ENCODE measurements at regions not wholly inside any gene's neighbourhood (a gene's known extent, or its start where the extent isn't known, plus 50 kb on each side); places are given as distances from the start of the nearest gene placed in this dataset.
"Not testable (repeated sequence)": the region's sequence is repeated elsewhere in the genome, so short reads cannot be mapped to it uniquely, and the experiment has no call there.

DNA sequence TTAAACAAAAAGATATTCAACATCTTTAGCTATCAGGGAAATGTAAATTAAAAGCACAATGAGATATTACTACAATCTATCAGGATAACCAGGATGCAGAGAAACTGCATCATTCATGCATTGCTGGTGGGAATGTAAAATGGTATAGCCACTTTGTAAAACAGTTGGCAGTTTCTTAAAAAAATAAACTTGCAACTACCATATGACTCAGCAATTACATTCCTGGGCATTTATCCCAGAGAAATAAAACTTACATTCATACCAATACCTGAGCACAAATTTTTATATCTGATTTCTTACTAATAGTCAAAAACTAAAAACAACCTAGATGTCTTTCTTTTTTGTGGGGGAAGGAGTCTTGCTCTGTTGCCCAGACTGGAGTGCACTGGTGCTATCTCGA, 190.3 kb upstream of the TAB2 start:
- no peak for DNase-seq (ENCODE audit: extremely low read depth in 1 of 11, low read depth in 9 of 11, low spot score in 4 of 11)

DNA sequence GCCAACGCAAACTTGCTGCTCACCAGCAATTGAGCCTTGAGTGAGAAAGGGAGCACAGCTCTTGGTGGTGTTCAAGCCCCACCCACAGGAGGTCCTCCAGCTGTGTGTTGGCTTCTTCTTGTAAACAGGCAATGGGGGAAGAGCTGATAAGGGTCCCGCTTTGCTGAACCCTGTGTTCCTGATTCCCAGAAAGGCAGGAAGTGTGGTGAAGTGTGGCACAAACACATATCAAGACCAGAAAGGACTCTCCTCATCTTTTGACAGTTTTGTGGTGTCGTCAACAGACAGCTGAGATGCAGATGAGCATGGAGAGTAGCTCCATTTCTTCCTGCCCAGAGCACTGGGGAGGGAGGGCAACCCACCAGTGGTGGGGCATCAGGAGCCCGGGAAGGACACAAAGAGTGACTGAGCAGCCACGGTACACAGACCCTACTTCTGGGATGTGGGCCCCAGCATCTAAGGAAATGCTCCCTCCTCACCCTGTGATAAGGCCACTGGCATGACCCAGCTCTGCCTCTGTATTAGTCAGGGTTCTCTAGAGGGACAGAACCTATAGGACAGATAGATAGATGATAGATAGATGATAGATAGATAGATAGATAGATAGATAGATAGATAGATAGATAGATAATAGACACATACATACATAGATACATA, 188.9 kb upstream of the TAB2 start:
- DNase-seq (ENCODE audit: extremely low read depth in 1 of 11, low read depth in 9 of 11, low spot score in 4 of 11), result no peak

DNA sequence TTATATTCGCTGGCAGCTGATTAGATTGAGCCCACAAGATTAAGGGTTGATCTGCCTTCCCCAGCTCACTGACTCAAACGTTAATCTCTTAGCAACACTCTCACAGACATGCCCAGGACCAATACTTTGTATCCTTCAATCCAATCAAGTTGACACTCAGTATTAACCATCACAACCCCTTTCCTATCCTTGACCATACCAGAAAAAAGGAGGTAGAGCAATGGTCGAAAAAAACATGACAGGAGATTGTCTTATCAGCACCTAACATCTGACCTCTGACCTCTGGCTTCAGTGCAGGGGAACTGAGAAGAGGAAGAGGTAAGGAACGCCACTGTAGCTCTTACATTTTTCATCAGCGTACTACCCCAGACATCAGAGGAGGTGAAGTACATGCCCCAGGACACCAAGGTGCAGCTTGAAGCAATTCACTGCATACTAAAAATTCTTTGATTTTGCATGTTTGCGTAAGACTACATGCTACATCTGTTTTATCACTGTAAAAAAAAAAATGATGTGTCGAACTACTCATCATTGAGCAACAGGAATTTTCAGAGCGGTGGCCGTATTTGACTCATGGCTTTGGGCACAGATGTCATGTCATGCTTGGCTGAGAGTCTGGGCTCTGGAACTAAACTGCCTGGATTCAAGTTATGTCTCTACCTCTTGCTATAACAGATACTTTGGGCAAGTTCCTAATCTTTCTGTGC, 188.0 kb upstream of the TAB2 start:
- DNase-seq (ENCODE audit: extremely low read depth in 1 of 11, low read depth in 9 of 11, low spot score in 4 of 11), result no peak

DNA sequence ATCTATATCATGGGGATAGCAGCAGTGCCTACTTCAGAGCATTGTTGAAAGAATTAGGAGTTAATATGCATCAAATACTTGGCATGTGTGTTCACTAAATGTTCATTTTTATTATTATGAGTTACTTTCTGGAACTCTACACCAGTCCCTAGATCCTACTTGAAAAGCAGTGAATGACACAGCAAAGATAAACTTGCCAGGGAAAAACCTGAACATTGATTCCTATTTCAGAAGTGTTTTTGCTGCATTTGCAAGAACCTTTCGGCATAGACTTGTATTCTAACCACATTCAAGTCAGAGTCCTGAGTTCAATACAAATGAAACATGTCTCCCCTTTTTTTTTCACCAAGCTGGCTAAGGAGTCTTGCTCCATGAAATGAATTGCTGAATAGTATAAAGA, 187.4 kb upstream of the TAB2 start:
- DNase-seq (ENCODE audit: extremely low read depth in 1 of 11, low read depth in 9 of 11, low spot score in 4 of 11), result no peak

DNA sequence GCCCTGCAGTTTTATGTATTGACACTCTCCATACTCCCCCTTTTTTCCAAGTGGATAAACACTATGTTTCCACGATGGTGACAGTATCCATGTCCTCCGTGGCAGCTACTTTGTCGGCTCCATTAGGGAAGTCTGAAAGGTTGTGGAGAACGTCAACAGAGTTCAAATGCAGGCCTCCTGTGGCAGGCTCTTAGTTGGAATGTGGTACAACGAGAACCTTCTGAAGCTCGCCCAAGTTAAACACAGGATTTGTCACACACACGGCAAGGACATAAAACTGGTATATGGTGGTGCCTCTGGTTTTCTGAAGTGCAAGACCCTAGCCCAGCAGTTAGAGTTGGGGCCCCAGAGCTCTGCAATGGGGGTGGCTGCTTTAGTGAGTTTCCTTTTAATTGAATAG, 187.0 kb upstream of the TAB2 start:
- peak in 8 of 11 donors; percentile 13 to 51 (median 30) for DNase-seq (ENCODE audit: extremely low read depth in 1 of 11, low read depth in 9 of 11, low spot score in 4 of 11)

DNA sequence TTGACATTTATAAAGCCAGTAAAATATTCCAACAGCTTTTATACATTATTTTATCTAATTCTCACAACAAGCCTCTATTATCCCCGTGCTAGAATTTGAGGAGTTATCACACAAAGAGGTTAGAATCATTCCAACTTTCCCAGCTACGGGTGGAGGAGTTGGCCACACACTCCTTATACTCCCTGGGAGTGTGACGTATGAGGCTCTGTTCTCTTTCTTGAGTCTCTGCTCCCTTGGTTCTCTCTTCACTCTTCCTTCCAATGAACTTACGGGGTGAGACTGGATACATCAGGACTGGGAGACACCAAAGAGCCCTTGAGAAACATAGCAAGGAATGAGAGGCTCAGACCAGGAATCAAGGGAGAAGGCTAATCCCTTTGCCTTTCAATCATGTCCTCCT, 185.6 kb upstream of the TAB2 start:
- no peak for DNase-seq (ENCODE audit: extremely low read depth in 1 of 11, low read depth in 9 of 11, low spot score in 4 of 11)

DNA sequence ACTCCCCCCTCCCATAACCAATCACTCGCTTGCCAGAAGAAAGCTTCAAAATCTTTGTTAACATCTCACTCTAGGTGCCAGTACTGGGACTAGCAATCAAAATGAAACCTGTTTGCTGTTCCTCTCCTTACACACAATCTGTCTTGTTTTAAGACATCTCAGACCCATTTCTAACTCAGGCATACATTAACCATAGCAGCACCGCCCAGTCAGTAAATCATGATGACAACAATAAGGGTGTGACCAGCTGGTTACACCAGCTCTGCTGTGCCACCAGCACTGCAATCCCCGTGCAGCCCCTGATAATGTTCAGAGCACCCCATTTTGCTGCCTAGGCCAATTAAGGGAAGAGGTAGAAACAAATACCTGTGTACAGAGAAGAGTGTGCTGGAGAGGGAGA, 185.2 kb upstream of the TAB2 start:
- no peak for DNase-seq (ENCODE audit: extremely low read depth in 1 of 11, low read depth in 9 of 11, low spot score in 4 of 11)

DNA sequence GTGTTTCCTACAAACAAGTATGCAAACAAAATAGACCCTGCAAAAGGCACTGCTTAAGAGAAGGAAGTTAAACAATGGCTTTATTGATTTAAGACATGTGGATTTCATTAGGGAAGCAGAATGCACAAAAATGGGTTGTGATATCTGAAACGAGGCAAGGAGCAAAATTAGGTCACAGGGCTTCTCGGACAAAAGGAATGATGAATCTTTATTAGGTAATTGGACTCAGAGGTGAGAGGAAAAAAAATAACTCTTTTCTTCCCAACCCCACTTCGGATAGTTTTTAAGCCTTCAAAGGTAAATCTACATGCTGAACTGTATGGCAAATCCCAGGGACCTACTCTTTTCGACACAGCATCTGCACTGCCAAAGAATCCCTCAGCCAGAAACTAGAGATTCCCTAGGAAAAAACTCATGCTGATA, 183.0 kb upstream of the TAB2 start:
- DNase-seq (ENCODE audit: extremely low read depth in 1 of 11, low read depth in 9 of 11, low spot score in 4 of 11), result no peak

DNA sequence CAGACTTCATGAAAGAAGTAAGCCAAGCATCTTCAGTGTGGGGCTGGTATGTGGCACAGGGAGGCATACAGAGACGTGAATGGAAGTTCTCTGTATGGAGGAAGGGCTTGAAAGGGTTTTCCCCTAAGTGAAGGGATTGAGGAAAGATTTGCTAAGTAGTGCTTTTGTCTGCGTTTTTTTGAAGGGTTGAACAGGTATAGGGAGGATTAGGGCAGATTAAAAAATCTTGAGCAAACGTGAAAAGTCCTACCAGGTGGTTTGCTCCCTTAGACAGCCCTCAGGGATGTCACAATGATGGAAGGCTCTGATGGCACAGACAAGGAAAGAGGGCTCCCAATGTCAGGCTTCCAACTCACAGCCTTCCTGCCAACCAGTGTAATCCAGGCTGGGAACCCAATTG, 181.7 kb upstream of the TAB2 start:
- DNase-seq (ENCODE audit: extremely low read depth in 1 of 11, low read depth in 9 of 11, low spot score in 4 of 11), result no peak

DNA sequence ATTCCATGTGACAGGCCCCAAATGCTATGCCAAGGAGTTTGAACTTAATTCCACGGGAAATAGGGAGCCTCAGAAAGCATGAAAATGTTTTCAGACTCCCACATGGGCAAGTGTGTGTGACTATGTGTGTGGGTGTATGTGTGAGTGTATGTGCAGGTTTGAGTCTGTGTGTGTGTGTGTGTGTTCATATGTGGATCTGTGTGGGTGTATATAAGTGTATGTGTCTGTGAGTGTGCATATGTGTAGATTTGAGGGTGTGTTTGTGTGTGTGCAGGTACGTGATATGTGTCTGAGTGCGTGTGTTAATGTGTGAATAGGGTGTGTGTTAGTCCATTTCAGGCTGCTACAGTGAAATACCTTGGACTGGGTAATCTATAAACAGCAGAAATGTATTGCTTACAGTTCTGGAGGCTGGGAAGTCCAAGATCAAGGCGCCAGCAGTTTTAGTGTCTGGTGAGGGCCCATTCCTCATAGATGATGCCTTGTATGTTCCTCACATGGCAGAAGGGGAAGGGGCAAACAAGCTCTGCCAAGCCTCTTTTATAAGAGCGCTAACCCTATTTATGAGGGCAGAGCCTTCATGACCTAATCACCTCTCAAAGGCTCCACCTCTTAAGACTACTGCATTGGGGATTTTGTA, 181.1 kb upstream of the TAB2 start:
- DNase-seq (ENCODE audit: extremely low read depth in 1 of 11, low read depth in 9 of 11, low spot score in 4 of 11), result no peak

DNA sequence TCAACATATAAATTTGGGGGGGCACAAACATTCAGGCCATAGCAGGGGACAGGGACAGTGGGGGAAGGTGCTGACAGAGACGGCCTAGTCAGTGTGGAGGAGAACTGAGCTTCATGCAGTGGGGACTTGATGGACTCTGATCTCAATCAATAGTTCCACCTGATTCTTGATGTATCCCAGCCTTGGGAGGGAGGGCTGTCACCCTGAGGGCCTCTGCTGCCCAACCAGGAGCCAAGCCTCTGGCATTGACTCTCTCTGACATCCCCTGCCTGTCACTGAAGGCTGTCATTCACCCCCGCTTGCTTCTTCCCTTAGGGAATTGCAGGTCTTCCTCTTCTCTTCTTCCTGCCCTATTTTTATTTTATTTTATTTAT, 180.6 kb upstream of the TAB2 start:
- no peak for DNase-seq (ENCODE audit: extremely low read depth in 1 of 11, low read depth in 9 of 11, low spot score in 4 of 11)

DNA sequence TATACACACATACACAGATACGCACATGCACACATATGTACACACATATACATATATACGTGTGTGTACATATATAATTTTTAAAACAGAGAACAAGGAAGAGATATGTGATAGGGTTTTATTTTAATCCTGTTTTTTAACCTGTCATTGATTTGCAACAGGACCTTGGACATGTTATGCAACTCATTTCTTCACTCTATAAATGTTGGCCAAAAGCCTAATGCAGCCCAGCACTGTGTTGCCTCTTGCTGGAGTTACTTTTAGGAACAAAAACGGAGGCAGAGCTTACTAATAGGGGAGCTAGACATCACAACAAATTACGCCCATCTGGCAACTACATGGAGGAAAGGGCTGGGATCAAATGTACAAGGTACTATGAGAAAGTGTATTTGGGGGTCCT, 179.9 kb upstream of the TAB2 start:
- no peak for DNase-seq (ENCODE audit: extremely low read depth in 1 of 11, low read depth in 9 of 11, low spot score in 4 of 11)

DNA sequence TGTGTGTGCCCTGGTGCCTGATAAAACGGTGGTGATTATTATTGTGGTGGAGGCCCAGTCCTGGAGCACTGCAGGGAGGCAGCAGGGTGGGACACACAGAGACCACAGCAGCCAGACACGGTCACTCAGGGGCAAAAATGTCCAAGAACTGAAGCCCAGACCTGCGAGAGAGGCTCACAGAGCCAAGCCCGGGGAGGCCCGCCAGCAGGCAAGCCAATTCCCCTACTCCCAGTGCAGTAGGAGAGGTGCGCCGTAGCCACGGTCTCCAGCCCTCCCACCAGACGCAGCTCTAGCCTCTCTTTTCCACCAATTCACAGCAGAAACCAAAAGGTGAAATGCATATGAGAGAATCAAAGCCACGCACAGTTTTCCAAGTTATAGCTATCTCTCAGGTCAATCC, 179.4 kb upstream of the TAB2 start:
- no peak for DNase-seq (ENCODE audit: extremely low read depth in 1 of 11, low read depth in 9 of 11, low spot score in 4 of 11)

DNA sequence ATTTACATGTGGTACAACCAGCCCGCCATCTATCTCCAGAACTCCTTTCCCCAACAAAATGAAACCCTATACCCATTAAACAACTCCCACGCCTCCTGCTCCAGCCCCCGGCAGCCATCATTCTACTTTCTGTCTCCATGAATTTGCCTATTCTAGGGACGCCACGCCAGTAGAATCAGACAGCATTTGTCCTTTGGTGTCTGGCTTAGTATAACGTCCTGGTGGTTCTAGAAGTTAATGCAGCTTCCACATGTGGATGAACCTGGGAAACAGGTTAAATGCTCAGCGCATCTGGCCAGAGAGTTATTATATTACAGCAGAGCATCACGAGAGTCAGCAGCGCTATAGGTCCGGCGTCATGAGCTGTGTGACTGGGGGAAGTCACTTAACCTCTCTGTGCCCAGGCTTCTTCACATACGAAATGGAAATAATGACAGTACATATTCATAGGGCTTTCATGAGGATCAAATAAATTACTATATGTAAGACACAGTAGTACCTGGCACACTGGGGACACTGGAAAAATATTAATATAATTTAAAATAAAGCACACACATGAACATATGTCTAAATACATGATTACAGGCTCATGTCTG, 178.7 kb upstream of the TAB2 start:
- DNase-seq (ENCODE audit: extremely low read depth in 1 of 11, low read depth in 9 of 11, low spot score in 4 of 11), result no peak

DNA sequence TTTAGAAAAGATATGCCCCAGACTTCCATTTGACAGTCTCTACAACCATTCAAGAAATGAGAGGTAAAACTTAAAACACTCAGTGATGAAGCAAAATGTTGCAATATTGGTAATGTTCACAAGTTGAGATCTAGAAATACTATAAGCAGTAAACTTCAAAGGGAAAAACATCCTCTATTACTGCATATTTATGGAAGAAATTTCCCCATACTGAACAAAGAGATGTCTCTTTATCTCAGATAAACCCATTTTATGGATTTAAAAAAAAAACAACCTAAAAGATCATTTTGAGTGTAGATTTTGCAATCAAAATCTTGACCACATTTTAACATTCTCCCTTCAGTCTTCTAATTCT, 177.8 kb upstream of the TAB2 start:
- no peak for DNase-seq (ENCODE audit: extremely low read depth in 1 of 11, low read depth in 9 of 11, low spot score in 4 of 11)

DNA sequence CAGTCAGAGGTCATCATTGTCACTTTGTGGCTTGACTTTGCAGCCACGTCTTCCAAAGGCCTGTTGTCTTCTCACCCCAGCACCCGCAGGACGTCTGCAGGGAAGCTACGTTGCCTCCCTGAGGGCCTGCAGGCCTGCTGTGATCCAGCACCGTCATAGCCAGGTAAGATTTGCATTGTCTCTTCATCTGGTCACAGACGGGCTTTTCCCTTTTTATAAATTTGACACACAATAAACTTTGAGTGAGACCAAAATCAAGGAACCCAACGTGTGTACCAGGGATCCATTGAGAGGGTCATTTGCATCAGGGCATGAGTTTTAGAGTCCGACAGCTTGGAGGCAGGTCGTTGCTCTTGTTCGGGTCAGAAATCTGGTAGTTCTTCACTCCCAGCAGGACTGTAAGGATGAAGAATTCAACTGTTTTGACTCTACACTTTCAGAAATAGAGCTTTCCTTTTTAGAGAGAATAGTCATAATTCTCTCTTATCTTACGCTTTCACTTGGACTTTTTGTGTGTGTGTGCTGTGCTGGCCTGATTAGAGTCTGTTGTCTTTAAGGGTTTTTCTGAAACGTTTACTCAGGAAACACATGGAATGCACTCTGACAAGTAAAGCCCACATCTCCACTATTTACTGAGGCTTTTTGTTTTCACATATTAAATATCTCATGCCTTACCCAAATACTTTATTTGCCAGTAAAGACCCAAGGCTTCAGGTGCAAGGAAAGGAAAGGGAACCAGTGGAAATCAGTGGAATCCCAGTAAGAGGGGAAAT, 177.2 kb upstream of the TAB2 start:
- DNase-seq (ENCODE audit: extremely low read depth in 1 of 11, low read depth in 9 of 11, low spot score in 4 of 11), result no peak

DNA sequence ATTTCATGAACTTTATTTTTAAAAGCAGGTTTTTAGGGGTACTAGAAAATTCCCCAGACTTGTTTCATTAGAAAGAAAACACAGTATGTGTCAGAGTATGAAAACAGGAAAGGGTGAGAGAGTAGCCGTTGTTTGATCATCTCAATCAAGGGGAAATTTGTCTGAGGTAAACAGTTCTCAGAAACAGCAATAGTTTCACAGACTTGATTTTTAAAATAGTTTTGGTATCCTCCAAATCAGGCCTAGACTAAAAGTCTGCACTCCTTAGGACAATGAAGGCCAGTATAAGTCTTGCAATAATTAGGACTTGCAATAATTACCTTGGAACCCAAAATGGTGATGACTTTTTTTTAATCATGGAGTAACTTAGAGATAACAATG, 176.6 kb upstream of the TAB2 start:
- DNase-seq (ENCODE audit: extremely low read depth in 1 of 11, low read depth in 9 of 11, low spot score in 4 of 11), result no peak

DNA sequence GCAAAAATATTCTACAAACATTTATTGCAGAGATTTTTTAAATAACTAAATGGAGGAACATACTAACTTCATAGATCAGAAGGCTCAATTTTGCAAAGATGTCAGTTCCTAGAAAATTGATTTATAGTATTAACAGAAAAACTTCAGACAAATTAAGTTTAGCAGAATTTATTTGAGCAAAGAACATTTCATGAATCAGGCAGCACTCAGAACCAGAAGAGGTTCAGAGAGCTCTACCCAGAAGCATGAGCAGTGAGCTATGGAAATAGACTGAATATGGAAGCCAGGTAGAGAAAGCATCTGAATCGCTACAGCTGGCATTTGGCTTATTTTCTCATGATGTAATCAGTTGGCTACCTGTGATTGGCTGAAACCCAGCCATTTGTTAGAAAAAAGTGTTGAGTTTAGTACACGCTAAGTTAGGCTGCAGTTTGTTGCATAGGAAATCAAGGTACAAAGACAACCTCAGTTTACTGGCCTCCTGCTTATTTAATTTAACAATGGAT, 174.5 kb upstream of the TAB2 start:
- DNase-seq (ENCODE audit: extremely low read depth in 1 of 11, low read depth in 9 of 11, low spot score in 4 of 11), result no peak

DNA sequence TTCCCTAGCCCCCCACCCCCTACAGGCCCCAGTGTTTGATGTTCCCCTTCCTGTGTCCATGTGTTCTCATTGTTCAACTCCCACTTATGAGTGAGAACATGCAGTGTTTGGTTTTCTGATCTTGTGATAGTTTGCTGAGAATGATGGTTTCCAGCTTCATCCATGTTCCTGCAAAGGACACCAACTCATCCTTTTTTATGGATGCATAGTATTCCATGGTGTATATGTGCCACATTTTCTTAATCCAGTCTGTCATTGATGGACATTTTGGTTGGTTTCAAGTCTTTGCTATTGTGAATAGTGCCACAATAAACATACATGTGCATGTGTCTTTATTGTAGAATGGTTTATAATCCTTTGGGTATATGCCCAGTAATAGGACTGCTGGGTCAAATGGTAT, 171.7 kb upstream of the TAB2 start:
- DNase-seq (ENCODE audit: extremely low read depth in 1 of 11, low read depth in 9 of 11, low spot score in 4 of 11), result not testable (repeated sequence)

DNA sequence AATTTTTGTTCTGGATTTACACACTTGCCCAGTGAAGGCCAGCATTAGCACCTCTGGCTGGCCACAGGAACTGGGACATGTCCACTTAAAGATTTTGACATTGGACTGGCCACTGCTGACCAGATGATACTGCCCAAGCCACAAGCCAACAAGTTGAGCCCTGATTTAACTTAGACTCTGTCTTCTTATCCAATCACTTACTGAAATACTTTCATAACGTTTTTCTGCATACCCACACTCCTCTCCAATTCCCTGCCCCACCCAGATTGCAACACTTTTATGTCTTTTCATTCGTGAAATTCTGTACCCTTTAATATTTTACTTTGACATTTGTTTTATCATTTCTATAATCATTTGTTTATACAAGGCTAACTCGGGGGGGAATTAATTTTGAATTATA, 170.3 kb upstream of the TAB2 start:
- no peak for DNase-seq (ENCODE audit: extremely low read depth in 1 of 11, low read depth in 9 of 11, low spot score in 4 of 11)
